ENCODE measurements at regions not wholly inside any gene's neighbourhood (a gene's known extent, or its start where the extent isn't known, plus 50 kb on each side); places are given as distances from the start of the nearest gene placed in this dataset.

- Histone ChIP-seq H3K4me3 (ENCODE audit: insufficient read depth, low read depth, low read length) (no peak overlapping the region), H3K4me2 (ENCODE audit: low read length) (no peak overlapping the region), H3K9me3 (ENCODE audit: insufficient read depth, low read depth, low read length) (no peaks in the 10 kb centered on the region), H3K27me3 (ENCODE audit: insufficient read depth, low read length) (no peaks in the 10 kb centered on the region), H2AFZ (ENCODE audit: low read depth, low read length) (no peak overlapping the region), H3K36me3 (ENCODE audit: insufficient read depth, low read length) (no peaks in the 10 kb centered on the region), H3K4me1 (ENCODE audit: insufficient read depth, low read length) (no peaks in the 10 kb centered on the region), H4K20me1 (ENCODE audit: insufficient read depth, low read length) (no peaks in the 10 kb centered on the region), H3K79me2 (ENCODE audit: insufficient read depth, low read length) (no peaks in the 10 kb centered on the region), H3K9ac (ENCODE audit: low read length) (no peak overlapping the region), H3K27ac (ENCODE audit: low read depth, low read length) (no peak overlapping the region)
- H3K36me3 Mint-ChIP-seq (ENCODE audit: low read depth, unreplicated experiment), result no peaks in the 10 kb centered on the region
- DNase-seq (ENCODE audit: low read depth) (no peak), FAIRE-seq (no peak)
- no peak overlapping the region for H3K27ac Mint-ChIP-seq (ENCODE audit: unreplicated experiment)
- H3K4me1 Mint-ChIP-seq (ENCODE audit: low read depth, unreplicated experiment), result peaks cover 6% of the 10 kb centered on the region
- no peak for TF ChIP-seq CTCF (IDR thresholded peaks at IDR 0.05; ENCODE audit: insufficient read depth, low read depth, low read length)
- TF ChIP-seq EZH2 (IDR thresholded peaks at IDR 0.05; ENCODE audit: insufficient read depth, low read length), result no peak
- no peaks in the 10 kb centered on the region for H3K27me3 Mint-ChIP-seq (ENCODE audit: low read depth, unreplicated experiment)
- peaks cover 3% of the 10 kb centered on the region for H3K9me3 Mint-ChIP-seq (ENCODE audit: unreplicated experiment)
- H3K4me3 Mint-ChIP-seq (ENCODE audit: unreplicated experiment), result no peak overlapping the region
Observed at GRCh38 chr2:6498841-6499240, 366.9 kb downstream of the CMPK2 start.

- no peak overlapping the region for H3K27ac ChIP-seq (ENCODE audit: low read depth, low read length)
- no peak overlapping the region for H3K4me3 ChIP-seq (ENCODE audit: insufficient read depth, low read depth, low read length)
- no peaks in the 10 kb centered on the region for H4K20me1 ChIP-seq (ENCODE audit: insufficient read depth, low read length)
- H3K79me2 ChIP-seq (ENCODE audit: insufficient read depth, low read length), result no peaks in the 10 kb centered on the region
- FAIRE-seq, result no peak
- Mint-ChIP-seq H3K27me3 (ENCODE audit: low read depth, unreplicated experiment) (no peaks in the 10 kb centered on the region), H3K27ac (ENCODE audit: unreplicated experiment) (no peak overlapping the region), H3K4me1 (ENCODE audit: low read depth, unreplicated experiment) (peaks cover 6% of the 10 kb centered on the region), H3K36me3 (ENCODE audit: low read depth, unreplicated experiment) (no peaks in the 10 kb centered on the region), H3K4me3 (ENCODE audit: unreplicated experiment) (no peak overlapping the region), H3K9me3 (ENCODE audit: unreplicated experiment) (peaks cover 3% of the 10 kb centered on the region)
- H3K36me3 ChIP-seq (ENCODE audit: insufficient read depth, low read length), result no peaks in the 10 kb centered on the region
- no peaks in the 10 kb centered on the region for H3K4me1 ChIP-seq (ENCODE audit: insufficient read depth, low read length)
- no peaks in the 10 kb centered on the region for H3K9me3 ChIP-seq (ENCODE audit: insufficient read depth, low read depth, low read length)
- TF ChIP-seq CTCF (IDR thresholded peaks at IDR 0.05; ENCODE audit: insufficient read depth, low read depth, low read length), result no peak
- no peak for DNase-seq (ENCODE audit: low read depth)
- no peaks in the 10 kb centered on the region for H3K27me3 ChIP-seq (ENCODE audit: insufficient read depth, low read length)
- H2AFZ ChIP-seq (ENCODE audit: low read depth, low read length), result no peak overlapping the region
- H3K4me2 ChIP-seq (ENCODE audit: low read length), result no peak overlapping the region
- H3K9ac ChIP-seq (ENCODE audit: low read length), result no peak overlapping the region
Observed at GRCh38 chr2:6499691-6500090, 366.0 kb downstream of the CMPK2 start.

GRCh38 chr2:6506361-6506794, 359.3 kb downstream of the CMPK2 start:
- H3K4me2 ChIP-seq (ENCODE audit: low read length), result peak overlapping the region; percentile 4

More at GRCh38 chr2:6506361-6506794, 359.3 kb downstream of the CMPK2 start:
- H3K9me3 Mint-ChIP-seq (ENCODE audit: unreplicated experiment), result peaks cover 5% of the 10 kb centered on the region
- Histone ChIP-seq H3K4me1 (ENCODE audit: insufficient read depth, low read length) (peaks cover 10% of the 10 kb centered on the region), H3K9me3 (ENCODE audit: insufficient read depth, low read depth, low read length) (no peaks in the 10 kb centered on the region), H3K27me3 (ENCODE audit: insufficient read depth, low read length) (no peaks in the 10 kb centered on the region), H3K36me3 (ENCODE audit: insufficient read depth, low read length) (no peaks in the 10 kb centered on the region), H3K9ac (ENCODE audit: low read length) (no peak overlapping the region), H2AFZ (ENCODE audit: low read depth, low read length) (no peak overlapping the region), H3K79me2 (ENCODE audit: insufficient read depth, low read length) (no peaks in the 10 kb centered on the region), H4K20me1 (ENCODE audit: insufficient read depth, low read length) (no peaks in the 10 kb centered on the region), H3K27ac (ENCODE audit: low read depth, low read length) (no peak overlapping the region), H3K4me3 (ENCODE audit: insufficient read depth, low read depth, low read length) (no peak overlapping the region)
- DNase-seq (ENCODE audit: low read depth), result peak; percentile 95
- H3K4me3 Mint-ChIP-seq (ENCODE audit: unreplicated experiment), result no peak overlapping the region
- TF ChIP-seq EZH2 (IDR thresholded peaks at IDR 0.05; ENCODE audit: insufficient read depth, low read length) (no peak), CTCF (IDR thresholded peaks at IDR 0.05; ENCODE audit: insufficient read depth, low read depth, low read length) (no peak)
- no peak for FAIRE-seq
- H3K27ac Mint-ChIP-seq (ENCODE audit: unreplicated experiment), result peak overlapping the region; percentile 36
- no peaks in the 10 kb centered on the region for H3K27me3 Mint-ChIP-seq (ENCODE audit: low read depth, unreplicated experiment)
- no peaks in the 10 kb centered on the region for H3K36me3 Mint-ChIP-seq (ENCODE audit: low read depth, unreplicated experiment)
- peaks cover 9% of the 10 kb centered on the region for H3K4me1 Mint-ChIP-seq (ENCODE audit: low read depth, unreplicated experiment)
